HepG2 (cell line): ENCODE measurements at regions not wholly inside any gene's neighbourhood (a gene's known extent, or its start where the extent isn't known, plus 50 kb on each side); places are given as distances from the start of the nearest gene placed in this dataset.
A peak's percentile ranks its signal among the peaks of the same experiment; 100 is the strongest.

Experiments used
- ATAC-seq: fragments of 200-7000 bp; cut with Tn5 transposase; 3 replicates; pipeline ENCODE4 v1.9.1; 2020; ENCODE audit warnings: mild to moderate bottlenecking, moderate library complexity
- BruUV-seq: library from RNA; stranded (reverse); fragments of 400-500 nt; replicated peaks from 2 replicates; lab custom pipeline; 2021; lab: Mats Ljungman, UMichigan
- CTCF ChIA-PET: fragments of 300-600 bp; formaldehyde crosslinking; extraction: SDS; loops from one replicate; lab custom pipeline; 2021; ENCODE audit warnings: low total read pairs, inconsistent platforms, low intra/inter-chr PET ratio; lab: Yijun Ruan, JAX
- POLR2A ChIA-PET: fragments of 350-600 bp; sonication (Branson Sonifier 250); formaldehyde crosslinking; loops from one replicate; lab custom pipeline; 2020; ENCODE audit warnings: antibody characterized with exemption, inconsistent platforms; lab: Yijun Ruan, JAX
- DNase-seq: peaks from one replicate; pipeline ENCODE4 v3.0.0-alpha.2; 2015; ENCODE audit warnings: low spot score
- FAIRE-seq: peaks from 3 replicates; lab custom pipeline; 2011; peaks lifted over from hg19 to GRCh38; lab: Jason Lieb, UNC
- H2AFZ ChIP-seq: one replicate; pipeline ENCODE4 v1.6.1; 2011; ENCODE audit warnings: low read length, inconsistent platforms
- H3K27ac ChIP-seq: fragments of 300-600 bp; 3 replicates; pipeline ENCODE4 v1.8.0; 2011; ENCODE audit warnings: mixed run types, mild to moderate bottlenecking, mixed read lengths, low read length, inconsistent platforms; ENCODE audit not compliant: insufficient read depth; ENCODE audit errors: extremely low read length
- H3K27me3 ChIP-seq, 2 experiments: fragments of 200-600 bp in 1 of 2; 2 replicates in 1 of 2; 3 replicates in 1 of 2; pipeline versions ENCODE4 v1.6.0 to v1.8.0; 2011; ENCODE audit warnings: low read length in 2 of 2, mild to moderate bottlenecking in 2 of 2, moderate library complexity in 2 of 2, inconsistent platforms in 1 of 2; ENCODE audit not compliant: insufficient read depth in 2 of 2, control insufficient read depth in 1 of 2
- H3K36me3 ChIP-seq, 2 experiments: fragments of 200-600 bp in 1 of 2; replicated peaks in 1 of 2; 2 replicates in 1 of 2; 3 replicates in 1 of 2; pipeline versions ENCODE4 v1.5.1 to v1.8.0; 2011; ENCODE audit warnings: low read length in 2 of 2, inconsistent platforms in 1 of 2; ENCODE audit not compliant: insufficient read depth in 2 of 2, control insufficient read depth in 1 of 2
- H3K4me1 ChIP-seq: 2 replicates; pipeline ENCODE4 v1.5.1; 2012; ENCODE audit warnings: low read length, inconsistent platforms; ENCODE audit not compliant: insufficient read depth
- H3K4me2 ChIP-seq: 2 replicates; pipeline ENCODE4 v1.6.0; 2011; ENCODE audit warnings: low read depth, low read length, inconsistent platforms
- H3K4me3 ChIP-seq, 3 experiments: fragments of 200-600 bp in 1 of 3; sonication (generic), shearing (Covaris generic) in 1 of 3; replicated peaks in 1 of 3; 2 replicates each; pipeline ENCODE4 v1.5.1; 2011 to 2016; ENCODE audit warnings: low read length in 3 of 3, inconsistent platforms in 2 of 3, low read depth in 2 of 3, mild to moderate bottlenecking in 2 of 3, control low read depth in 1 of 3, mixed read lengths in 1 of 3; ENCODE audit not compliant: insufficient read depth in 1 of 3
- H3K79me2 ChIP-seq: one replicate; pipeline ENCODE4 v1.6.1; 2011; ENCODE audit warnings: low read length, inconsistent platforms; ENCODE audit not compliant: insufficient read depth
- H3K9ac ChIP-seq: 2 replicates; pipeline ENCODE4 v1.6.0; 2011; ENCODE audit warnings: mild to moderate bottlenecking, low read depth, low read length, inconsistent platforms; ENCODE audit not compliant: insufficient read depth
- H3K9me3 ChIP-seq: 2 replicates; pipeline ENCODE4 v1.5.1; 2012; ENCODE audit warnings: mild to moderate bottlenecking, low read length
- H4K20me1 ChIP-seq: 2 replicates; pipeline ENCODE4 v1.6.0; 2011; ENCODE audit warnings: inconsistent platforms, mild to moderate bottlenecking, low read length, moderate library complexity; ENCODE audit not compliant: insufficient read depth
- AKNA ChIP-seq: sonication (generic); formaldehyde crosslinking; IDR thresholded peaks from 2 replicates; pipeline ENCODE4 v1.4.0; 2020; ENCODE audit warnings: missing genetic modification reagents, borderline replicate concordance
- GLI4 ChIP-seq: sonication (generic); formaldehyde crosslinking; IDR thresholded peaks from 2 replicates; pipeline ENCODE4 v1.5.1; 2020; ENCODE audit warnings: missing genetic modification reagents, mild to moderate bottlenecking, moderate library complexity, borderline replicate concordance
- PTBP1 ChIP-seq: fragments of 200-400 bp; formaldehyde crosslinking; IDR thresholded peaks from 2 replicates; pipeline ENCODE4 v1.6.1; 2018; ENCODE audit warnings: low read length, low read depth; ENCODE audit not compliant: poor library complexity, severe bottlenecking
- SAP130 ChIP-seq: IDR thresholded peaks from 2 replicates; pipeline ENCODE4 v1.6.1; 2016; ENCODE audit warnings: low read depth
- TRIM24 ChIP-seq: sonication (generic); formaldehyde crosslinking; IDR thresholded peaks from 2 replicates; pipeline ENCODE4 v1.8.0; 2022; ENCODE audit warnings: mild to moderate bottlenecking, missing genetic modification reagents
- USF2 ChIP-seq, 2 experiments: sonication (generic) in 1 of 2; formaldehyde crosslinking in 1 of 2; IDR thresholded peaks; 2 replicates each; pipeline versions ENCODE4 v1.5.1 to v1.6.1; 2011 to 2020; ENCODE audit warnings: borderline replicate concordance in 1 of 2, low read depth in 1 of 2, low read length in 1 of 2, mild to moderate bottlenecking in 1 of 2, missing genetic modification reagents in 1 of 2, moderate library complexity in 1 of 2
- ZNF577 ChIP-seq: sonication (generic); formaldehyde crosslinking; IDR thresholded peaks from 2 replicates; pipeline ENCODE4 v1.4.0; 2020; ENCODE audit warnings: mild to moderate bottlenecking, low read depth, missing genetic modification reagents, borderline replicate concordance
- ZNF615 ChIP-seq: sonication (generic); formaldehyde crosslinking; IDR thresholded peaks from 2 replicates; pipeline ENCODE4 v1.5.0; 2020; ENCODE audit warnings: mild to moderate bottlenecking, missing genetic modification reagents, borderline replicate concordance
- WGBS: methylation state at CpG from one replicate; pipeline ENCODE4 v1.1.6; 2017; ENCODE audit warnings: low lambda C conversion rate; 5-methylcytosine and 5-hydroxymethylcytosine counted together
- in situ Hi-C: cut with HindIII; loops from 2 replicates; pipeline ENCODE4 v1.10.0; 2017; ENCODE audit warnings: low pct_unique_long_range_greater_than_20kb; ENCODE audit not compliant: extremely low pct_ligation_motif_present
- intact Hi-C: fragments of 100-400 bp; cut with micrococcal nuclease; formaldehyde crosslinking; loops from one replicate; pipeline ENCODE4 v1.10.0; 2022; ENCODE audit not compliant: unreplicated experiment

DNA sequence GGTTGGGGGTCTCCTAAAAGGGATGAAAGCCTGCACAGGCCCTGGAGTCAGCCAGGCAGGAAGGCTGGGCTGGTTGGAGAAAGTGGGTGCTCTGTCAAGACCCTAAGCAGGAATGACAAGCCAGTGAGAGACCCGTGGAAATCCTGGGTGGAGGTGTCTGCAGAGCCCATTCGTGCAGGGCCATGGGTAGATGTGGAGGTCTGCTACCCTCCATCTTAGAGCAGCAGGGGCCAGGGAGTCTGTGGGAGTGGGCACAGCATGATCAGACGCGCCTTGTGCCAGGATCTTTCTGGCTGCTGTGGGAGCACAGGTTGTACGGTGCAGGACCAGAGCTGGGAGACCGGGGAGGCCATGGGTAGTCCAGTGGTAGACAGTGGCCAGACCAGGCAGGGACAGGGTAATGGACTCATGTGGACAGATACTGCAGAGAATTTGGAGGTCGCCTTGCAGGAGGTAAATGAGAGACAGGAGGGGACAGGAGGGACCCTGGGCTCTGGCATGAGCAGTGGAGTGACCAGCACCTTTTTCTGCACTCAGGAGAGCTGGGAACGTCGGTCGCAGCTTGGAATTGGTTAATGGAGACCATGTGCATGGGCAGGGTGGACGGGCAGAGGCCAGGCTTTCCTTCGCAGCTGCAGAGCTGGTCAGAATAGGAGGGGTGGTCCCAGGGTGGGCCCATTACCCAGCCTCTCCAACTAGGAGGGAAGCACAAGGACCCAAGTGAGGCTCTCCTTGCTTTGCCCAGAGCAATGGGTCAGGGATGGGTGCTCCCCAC is 203.5 kb upstream of the PMEPA1 start:
- TF ChIP-seq GLI4 (CRISPR knock-in tag): no peak
- 0 out of 2 replicates have a peak, but pooled peaks have one; percentile 5 for TF ChIP-seq USF2 (IDR thresholded peaks at IDR 0.05; ENCODE audit: low read depth, low read length)
- TF ChIP-seq USF2 (CRISPR knock-in tag; IDR thresholded peaks at IDR 0.05; ENCODE audit: borderline replicate concordance): no peak
- TF ChIP-seq SAP130 (CRISPR knock-in tag): no peak
- no peak for TF ChIP-seq PTBP1
- no peak for TF ChIP-seq ZNF577
- TF ChIP-seq ZNF615 (CRISPR knock-in tag): no peak
- no peak for TF ChIP-seq AKNA (CRISPR knock-in tag)
- no peak for TF ChIP-seq TRIM24 (CRISPR knock-in tag)
- TF ChIP-seq, all 625 proteins: peak for 1
- no TSS peak for BruUV-seq
- H4K20me1 ChIP-seq: no peaks in the 10 kb centered on the region
- no peak overlapping the region for H3K27ac ChIP-seq
- no peak overlapping the region for H3K4me3 ChIP-seq
- H3K27me3 ChIP-seq: peaks cover 2 to 27% of the 10 kb centered on the region in 2 experiments; a peak in 2 of 5 replicates
- H3K4me1 ChIP-seq: no peaks in the 10 kb centered on the region
- ChIA-PET POLR2A (no interaction called here), CTCF (no interaction called here)
- WGBS: 2% methylated on average over 12 of the region's 12 CpGs
- H3K79me2 ChIP-seq: no peaks in the 10 kb centered on the region
- no peaks in the 10 kb centered on the region for H3K36me3 ChIP-seq
- DNase-seq: no peak
- H3K9ac ChIP-seq: no peak overlapping the region
- H2AFZ ChIP-seq: no peak overlapping the region
- H3K9me3 ChIP-seq: no peaks in the 10 kb centered on the region
- H3K4me2 ChIP-seq: no peak overlapping the region
- in situ Hi-C loops: no loop called here
- intact Hi-C loops: no loop called here
- FAIRE-seq: no peak
- ATAC-seq: no peak; the same call in 2 of the 3 replicates
